ENCODE measurements at regions not wholly inside any gene's neighbourhood (a gene's known extent, or its start where the extent isn't known, plus 50 kb on each side); places are given as distances from the start of the nearest gene placed in this dataset.

GRCh38 chr6:85291326-85291725 lies 158.6 kb upstream of the NT5E start:
- ChIA-PET CTCF (ENCODE audit: low intra/inter-chr PET ratio) (no interaction called here), POLR2A (no interaction called here)
- intact Hi-C loops (cut with micrococcal nuclease), result no loop called here
- H3K27me3 ChIP-seq (ENCODE audit: control insufficient read depth in 2 of 2, insufficient read depth in 2 of 2, low read length in 2 of 2), result no peaks in the 10 kb centered on the region
- H3K9me3 ChIP-seq (replicated peaks; ENCODE audit: control insufficient read depth, insufficient read depth, low read depth, low read length), result no peaks in the 10 kb centered on the region
- FAIRE-seq (no peak), ATAC-seq (no peak), DNase-seq (ENCODE audit: extremely low read depth in 1 of 4, low spot score in 3 of 4) (no peak)
- BruUV-seq (replicated peaks), result no TSS peak
- H3K4me2 ChIP-seq (ENCODE audit: insufficient read depth, low read length), result no peak overlapping the region
- no peaks in the 10 kb centered on the region for H3K79me2 ChIP-seq (ENCODE audit: control insufficient read depth, insufficient read depth, low read length)
- H3K4me3 ChIP-seq, result no peak overlapping the region
- H3K9ac ChIP-seq (ENCODE audit: insufficient read depth in 1 of 2, low read depth in 2 of 2, low read length in 2 of 2), result no peak overlapping the region
- no peaks in the 10 kb centered on the region for H3K36me3 ChIP-seq (ENCODE audit: control insufficient read depth, insufficient read depth, low read length)
- H3K4me1 ChIP-seq (replicated peaks in 1 of 2; ENCODE audit: control insufficient read depth in 2 of 2, insufficient read depth in 2 of 2, low read length in 2 of 2), result no peaks in the 10 kb centered on the region
- no peaks in the 10 kb centered on the region for H4K20me1 ChIP-seq (replicated peaks; ENCODE audit: control insufficient read depth, insufficient read depth, low read length)
- H3K9me1 ChIP-seq (ENCODE audit: control insufficient read depth, insufficient read depth, low read length), result no peaks in the 10 kb centered on the region
- no peak overlapping the region for H3K27ac ChIP-seq (ENCODE audit: extremely low read depth, low read depth, low read length)
- WGBS (ENCODE audit: insufficient coverage, low coverage, missing lambda C conversion rate), result 3% methylated on average over 3 of the region's 3 CpGs
- TF ChIP-seq ATF6 (CRISPR knock-in tag; IDR thresholded peaks at IDR 0.05) (no peak), JUND (IDR thresholded peaks at IDR 0.05; ENCODE audit: borderline replicate concordance, low read depth, low read length) (no peak), JUND (tag; IDR thresholded peaks at IDR 0.05; ENCODE audit: borderline replicate concordance, low read depth, low read length) (no peak), ELF1 (tag; IDR thresholded peaks at IDR 0.05) (no peak), MAZ (CRISPR knock-in tag; conservative IDR thresholded peaks at IDR 0.05 in 1 of 2, IDR thresholded peaks at IDR 0.05 in 1 of 2) (no peak)
- in situ Hi-C loops (cut with MboI), result no loop called here
- no peak overlapping the region for H2AFZ ChIP-seq (ENCODE audit: low read depth, low read length)

All from K562 (cell line).